GM21786 (cell line): ENCODE measurements at regions not wholly inside any gene's neighbourhood (a gene's known extent, or its start where the extent isn't known, plus 50 kb on each side); places are given as distances from the start of the nearest gene placed in this dataset.
A peak's percentile ranks its signal among the peaks of the same experiment; 100 is the strongest.

Experiments used
- ATAC-seq: cut with Tn5 transposase; IDR thresholded peaks from one replicate; pipeline ENCODE4 v1.9.1; 2021; ENCODE audit not compliant: unreplicated experiment

GRCh38 chr12:84604551-84604950, 308.0 kb downstream of the SLC6A15 start:
- no peak for ATAC-seq

GRCh38 chr12:84603484-84604248, 308.9 kb downstream of the SLC6A15 start:
- ATAC-seq, result no peak

- ATAC-seq, result no peak
Measured at GRCh38 chr12:84601483-84601882, 311.1 kb downstream of the SLC6A15 start.

GRCh38 chr12:84599539-84599938, 313.1 kb downstream of the SLC6A15 start:
- ATAC-seq, result no peak

- ATAC-seq, result no peak
Measured at GRCh38 chr12:84596266-84596665, 316.3 kb downstream of the SLC6A15 start.

- no peak for ATAC-seq
Measured at GRCh38 chr12:84594157-84594556, 318.4 kb downstream of the SLC6A15 start.

GRCh38 chr12:84585776-84586395, 326.7 kb downstream of the SLC6A15 start:
- ATAC-seq, result no peak

GRCh38 chr12:84572196-84572595, 340.4 kb downstream of the SLC6A15 start:
- ATAC-seq, result no peak

GRCh38 chr12:84562331-84562730, 350.3 kb downstream of the SLC6A15 start:
- ATAC-seq, result no peak

GRCh38 chr12:84561351-84561750, 351.2 kb downstream of the SLC6A15 start:
- ATAC-seq, result no peak

GRCh38 chr12:84554199-84554723, 358.3 kb downstream of the SLC6A15 start:
- ATAC-seq, result no peak

- no peak for ATAC-seq
Measured at GRCh38 chr12:84553331-84554117, 359.1 kb downstream of the SLC6A15 start.

- no peak for ATAC-seq
Measured at GRCh38 chr12:84551373-84551772, 361.2 kb downstream of the SLC6A15 start.

- no peak for ATAC-seq
Measured at GRCh38 chr12:84550518-84550917, 362.1 kb downstream of the SLC6A15 start.

GRCh38 chr12:84542289-84542688, 370.3 kb downstream of the SLC6A15 start:
- no peak for ATAC-seq

GRCh38 chr12:84537666-84538065, 374.9 kb downstream of the SLC6A15 start:
- ATAC-seq, result no peak

GRCh38 chr12:84512751-84513150, 399.8 kb downstream of the SLC6A15 start:
- ATAC-seq, result no peak

GRCh38 chr12:84508851-84509260, 403.7 kb downstream of the SLC6A15 start:
- no peak for ATAC-seq

GRCh38 chr12:84507956-84508850, 404.4 kb downstream of the SLC6A15 start:
- peak; percentile 86 for ATAC-seq

GRCh38 chr12:84506282-84506681, 406.3 kb downstream of the SLC6A15 start:
- ATAC-seq, result no peak
